GM23338 (cell line): ENCODE measurements at regions not wholly inside any gene's neighbourhood (a gene's known extent, or its start where the extent isn't known, plus 50 kb on each side); places are given as distances from the start of the nearest gene placed in this dataset.

ENCODE experiments used
- ATAC-seq: fragments of 200-7000 bp; cut with Tn5 transposase; 3 replicates; pipeline ENCODE4 v1.9.1; 2020
- DNase-seq: peaks from one replicate; pipeline ENCODE4 v3.0.0-alpha.2; 2015; ENCODE audit warnings: low spot score
- H2AFZ ChIP-seq: fragments of 200-600 bp; sonication (generic); 2 replicates; pipeline ENCODE4 v1.8.0; 2016; ENCODE audit warnings: antibody characterized with exemption, mild to moderate bottlenecking, moderate library complexity
- H3F3A ChIP-seq: fragments of 200-600 bp; sonication (generic); replicated peaks from 2 replicates; pipeline ENCODE4 v1.8.0; 2017; ENCODE audit warnings: antibody characterized with exemption, mixed run types, low read depth
- H3K27ac ChIP-seq: fragments of 200-600 bp; sonication (generic); 2 replicates; pipeline ENCODE4 v1.6.1; 2016; ENCODE audit warnings: low read depth
- H3K27me3 ChIP-seq: fragments of 200-600 bp; sonication (generic); 2 replicates; pipeline ENCODE4 v1.8.0; 2016; ENCODE audit warnings: mild to moderate bottlenecking, mixed run types, moderate library complexity; ENCODE audit not compliant: insufficient read depth
- H3K36me3 ChIP-seq: fragments of 200-600 bp; sonication (generic); 2 replicates; pipeline ENCODE4 v1.8.0; 2016; ENCODE audit warnings: mild to moderate bottlenecking; ENCODE audit not compliant: insufficient read depth
- H3K4me1 ChIP-seq: fragments of 200-600 bp; sonication (generic); 2 replicates; pipeline ENCODE4 v1.8.0; 2016; ENCODE audit warnings: mild to moderate bottlenecking, moderate library complexity; ENCODE audit not compliant: insufficient read depth
- H3K4me2 ChIP-seq: fragments of 200-600 bp; sonication (generic); 2 replicates; pipeline ENCODE4 v1.7.1; 2017; ENCODE audit warnings: mixed run types
- H3K4me3 ChIP-seq: fragments of 200-600 bp; sonication (generic); 2 replicates; pipeline ENCODE4 v1.6.1; 2016; ENCODE audit warnings: mixed run types
- H3K79me2 ChIP-seq: fragments of 200-600 bp; sonication (generic); replicated peaks from 2 replicates; pipeline ENCODE4 v1.8.0; 2017; ENCODE audit warnings: mild to moderate bottlenecking; ENCODE audit not compliant: insufficient read depth
- H3K9me2 ChIP-seq: fragments of 200-600 bp; sonication (generic); 2 replicates; pipeline ENCODE4 v1.8.0; 2017; ENCODE audit not compliant: insufficient read depth
- H4K20me1 ChIP-seq: fragments of 200-600 bp; sonication (generic); replicated peaks from 2 replicates; pipeline ENCODE4 v1.8.0; 2017; ENCODE audit warnings: mild to moderate bottlenecking; ENCODE audit not compliant: insufficient read depth
- H3K27ac Mint-ChIP-seq: 2 replicates; pipeline ENCODE4 v1.8.0; 2020; ENCODE audit warnings: inconsistent platforms, mild to moderate bottlenecking, moderate library complexity, mixed read lengths
- H3K27me3 Mint-ChIP-seq: 3 replicates; pipeline ENCODE4 v1.8.0; 2022; ENCODE audit warnings: low read depth, mild to moderate bottlenecking, moderate library complexity, mixed read lengths, inconsistent platforms; ENCODE audit not compliant: insufficient read depth, poor library complexity
- H3K36me3 Mint-ChIP-seq: 3 replicates; pipeline ENCODE4 v1.8.0; 2021; ENCODE audit warnings: low read depth, mild to moderate bottlenecking, inconsistent platforms, moderate library complexity, mixed read lengths
- H3K4me1 Mint-ChIP-seq: 3 replicates; pipeline ENCODE4 v1.8.0; 2020; ENCODE audit warnings: mild to moderate bottlenecking, inconsistent platforms, mixed read lengths
- H3K4me3 Mint-ChIP-seq: 3 replicates; pipeline ENCODE4 v1.8.0; 2021; ENCODE audit warnings: moderate library complexity, mild to moderate bottlenecking, inconsistent platforms, mixed read lengths
- H3K9me3 Mint-ChIP-seq: 3 replicates; pipeline ENCODE4 v1.8.0; 2020; ENCODE audit warnings: moderate library complexity, mild to moderate bottlenecking, inconsistent platforms, mixed read lengths
- CREB1 ChIP-seq: fragments of 250-450 bp; sonication (Bioruptor Pico); IDR thresholded peaks from 2 replicates; pipeline ENCODE4 v1.5.0; 2020; ENCODE audit warnings: low read depth, mild to moderate bottlenecking, moderate library complexity
- EZH2 ChIP-seq: fragments of 200-600 bp; sonication (generic); IDR thresholded peaks from one replicate; pipeline ENCODE4 v1.8.0; 2017; ENCODE audit warnings: antibody characterized with exemption, mild to moderate bottlenecking, low read depth; ENCODE audit not compliant: unreplicated experiment
- JUNB ChIP-seq: IDR thresholded peaks from one replicate; pipeline ENCODE4 v1.6.1; 2016; ENCODE audit warnings: antibody characterized with exemption; ENCODE audit not compliant: unreplicated experiment
- NANOG ChIP-seq: IDR thresholded peaks from 2 replicates; pipeline ENCODE4 v1.6.1; 2016; ENCODE audit warnings: antibody characterized with exemption, borderline replicate concordance
- POLR2AphosphoS5 ChIP-seq: IDR thresholded peaks from 2 replicates; pipeline ENCODE4 v1.6.1; 2016; ENCODE audit warnings: antibody characterized with exemption, low read depth
- STAT1 ChIP-seq: IDR thresholded peaks from one replicate; pipeline ENCODE4 v1.6.1; 2016; ENCODE audit warnings: antibody characterized with exemption; ENCODE audit not compliant: unreplicated experiment
- ZNF331 ChIP-seq: fragments of 250-450 bp; sonication (Bioruptor Pico); IDR thresholded peaks from 2 replicates; pipeline ENCODE4 v1.5.0; 2020; ENCODE audit warnings: low read depth, mild to moderate bottlenecking, moderate library complexity
- TF ChIP-seq, protein P1 (sequence below), 2 experiments: fragments of 200-600 bp in 1 of 2; sonication (generic) in 1 of 2; conservative IDR thresholded peaks; 2 replicates each; pipeline versions ENCODE4 v1.5.1 to v1.6.1; 2016 to 2017; ENCODE audit warnings: antibody characterized with exemption in 2 of 2, low read depth in 2 of 2, mild to moderate bottlenecking in 2 of 2, moderate library complexity in 1 of 2
- TF ChIP-seq, protein P2 (sequence below): IDR thresholded peaks from one replicate; pipeline ENCODE4 v1.6.1; 2018; ENCODE audit warnings: antibody characterized with exemption; ENCODE audit not compliant: unreplicated experiment

DNA sequence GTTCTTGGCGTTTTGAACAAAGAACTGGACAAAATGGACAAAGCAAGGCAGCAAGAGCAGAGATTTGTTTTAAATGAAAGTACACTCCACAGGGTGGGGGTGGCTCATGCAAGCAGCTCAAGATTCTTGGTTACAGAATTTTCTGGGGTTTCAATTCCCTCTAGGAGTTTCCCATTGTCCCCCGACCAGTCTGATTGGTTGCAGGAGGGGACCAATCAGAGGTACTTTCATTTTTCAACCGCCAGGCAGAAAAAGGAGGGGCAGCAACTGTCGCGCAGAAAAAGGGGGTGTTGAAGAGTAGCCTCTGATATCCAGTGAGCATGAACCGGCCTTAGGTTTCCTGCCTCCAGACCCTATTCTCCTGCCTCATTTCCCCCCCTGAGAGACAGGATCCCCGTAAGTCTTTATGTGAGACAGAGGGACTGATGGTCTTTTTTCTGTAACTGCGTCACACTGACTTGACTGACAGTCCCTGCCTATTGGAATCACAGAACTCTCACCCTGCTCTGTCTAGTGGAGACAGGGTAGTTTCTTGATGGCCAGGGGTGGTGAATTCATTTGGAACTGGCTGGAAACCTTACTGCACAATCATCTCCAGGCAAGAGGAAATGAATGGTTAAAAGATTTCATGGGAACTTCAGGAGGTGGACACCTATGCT, 59.4 kb upstream of the ALOX12 start (continued):
- TF ChIP-seq, protein P1, sequence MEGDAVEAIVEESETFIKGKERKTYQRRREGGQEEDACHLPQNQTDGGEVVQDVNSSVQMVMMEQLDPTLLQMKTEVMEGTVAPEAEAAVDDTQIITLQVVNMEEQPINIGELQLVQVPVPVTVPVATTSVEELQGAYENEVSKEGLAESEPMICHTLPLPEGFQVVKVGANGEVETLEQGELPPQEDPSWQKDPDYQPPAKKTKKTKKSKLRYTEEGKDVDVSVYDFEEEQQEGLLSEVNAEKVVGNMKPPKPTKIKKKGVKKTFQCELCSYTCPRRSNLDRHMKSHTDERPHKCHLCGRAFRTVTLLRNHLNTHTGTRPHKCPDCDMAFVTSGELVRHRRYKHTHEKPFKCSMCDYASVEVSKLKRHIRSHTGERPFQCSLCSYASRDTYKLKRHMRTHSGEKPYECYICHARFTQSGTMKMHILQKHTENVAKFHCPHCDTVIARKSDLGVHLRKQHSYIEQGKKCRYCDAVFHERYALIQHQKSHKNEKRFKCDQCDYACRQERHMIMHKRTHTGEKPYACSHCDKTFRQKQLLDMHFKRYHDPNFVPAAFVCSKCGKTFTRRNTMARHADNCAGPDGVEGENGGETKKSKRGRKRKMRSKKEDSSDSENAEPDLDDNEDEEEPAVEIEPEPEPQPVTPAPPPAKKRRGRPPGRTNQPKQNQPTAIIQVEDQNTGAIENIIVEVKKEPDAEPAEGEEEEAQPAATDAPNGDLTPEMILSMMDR (conservative IDR thresholded peaks at IDR 0.05; ENCODE audit: low read depth in 2 of 2) = no peak
- TF ChIP-seq, protein P2, sequence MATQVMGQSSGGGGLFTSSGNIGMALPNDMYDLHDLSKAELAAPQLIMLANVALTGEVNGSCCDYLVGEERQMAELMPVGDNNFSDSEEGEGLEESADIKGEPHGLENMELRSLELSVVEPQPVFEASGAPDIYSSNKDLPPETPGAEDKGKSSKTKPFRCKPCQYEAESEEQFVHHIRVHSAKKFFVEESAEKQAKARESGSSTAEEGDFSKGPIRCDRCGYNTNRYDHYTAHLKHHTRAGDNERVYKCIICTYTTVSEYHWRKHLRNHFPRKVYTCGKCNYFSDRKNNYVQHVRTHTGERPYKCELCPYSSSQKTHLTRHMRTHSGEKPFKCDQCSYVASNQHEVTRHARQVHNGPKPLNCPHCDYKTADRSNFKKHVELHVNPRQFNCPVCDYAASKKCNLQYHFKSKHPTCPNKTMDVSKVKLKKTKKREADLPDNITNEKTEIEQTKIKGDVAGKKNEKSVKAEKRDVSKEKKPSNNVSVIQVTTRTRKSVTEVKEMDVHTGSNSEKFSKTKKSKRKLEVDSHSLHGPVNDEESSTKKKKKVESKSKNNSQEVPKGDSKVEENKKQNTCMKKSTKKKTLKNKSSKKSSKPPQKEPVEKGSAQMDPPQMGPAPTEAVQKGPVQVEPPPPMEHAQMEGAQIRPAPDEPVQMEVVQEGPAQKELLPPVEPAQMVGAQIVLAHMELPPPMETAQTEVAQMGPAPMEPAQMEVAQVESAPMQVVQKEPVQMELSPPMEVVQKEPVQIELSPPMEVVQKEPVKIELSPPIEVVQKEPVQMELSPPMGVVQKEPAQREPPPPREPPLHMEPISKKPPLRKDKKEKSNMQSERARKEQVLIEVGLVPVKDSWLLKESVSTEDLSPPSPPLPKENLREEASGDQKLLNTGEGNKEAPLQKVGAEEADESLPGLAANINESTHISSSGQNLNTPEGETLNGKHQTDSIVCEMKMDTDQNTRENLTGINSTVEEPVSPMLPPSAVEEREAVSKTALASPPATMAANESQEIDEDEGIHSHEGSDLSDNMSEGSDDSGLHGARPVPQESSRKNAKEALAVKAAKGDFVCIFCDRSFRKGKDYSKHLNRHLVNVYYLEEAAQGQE = no peak
- no peak for TF ChIP-seq CREB1 (CRISPR knock-in tag)
- TF ChIP-seq EZH2 = no peak
- no peak for TF ChIP-seq STAT1
- no peak for TF ChIP-seq ZNF331 (CRISPR knock-in tag)

DNA sequence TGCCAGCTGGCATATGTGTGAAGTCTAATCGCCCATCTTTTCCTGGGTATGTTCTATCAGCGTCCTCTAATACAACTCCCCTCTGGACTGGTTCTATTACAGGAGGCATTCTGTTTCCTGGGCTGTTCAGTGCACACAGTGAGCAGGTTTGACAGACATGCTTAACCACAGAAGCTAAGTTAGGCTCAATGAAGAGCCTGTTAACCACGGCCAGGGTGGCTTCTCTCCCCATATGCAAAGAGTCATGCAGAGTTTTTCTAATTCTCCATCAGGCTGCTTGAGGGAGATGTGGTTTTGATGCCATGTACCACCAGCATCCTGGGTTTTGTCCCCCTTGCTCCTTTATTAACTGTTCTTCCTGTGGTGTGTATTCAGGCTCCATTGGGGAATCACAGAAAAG, 57.2 kb upstream of the ALOX12 start:
- Histone ChIP-seq H3K27me3 (no peaks in the 10 kb centered on the region), H3K4me2 (no peak overlapping the region), H3K4me3 (no peak overlapping the region), H3K79me2 (no peaks in the 10 kb centered on the region), H4K20me1 (no peaks in the 10 kb centered on the region), H3K4me1 (peaks cover 6% of the 10 kb centered on the region), H3K36me3 (no peaks in the 10 kb centered on the region), H3K9me2 (peaks cover 8% of the 10 kb centered on the region; the same call in 1 of the 2 replicates), H2AFZ (no peak overlapping the region), H3K27ac (no peak overlapping the region), H3F3A (no peaks in the 10 kb centered on the region)
- Mint-ChIP-seq H3K9me3 (peaks cover 12% of the 10 kb centered on the region), H3K4me1 (peaks cover 8% of the 10 kb centered on the region), H3K27me3 (peaks cover 5% of the 10 kb centered on the region), H3K36me3 (peaks cover 10% of the 10 kb centered on the region; the same call in 2 of the 3 replicates), H3K4me3 (no peak overlapping the region), H3K27ac (no peak overlapping the region)
- no peak for TF ChIP-seq POLR2AphosphoS5
- TF ChIP-seq NANOG = no peak
- no peak for TF ChIP-seq JUNB
- no peak for DNase-seq
- ATAC-seq = no peak
